BJ (cell line): ENCODE measurements at regions not wholly inside any gene's neighbourhood (a gene's known extent, or its start where the extent isn't known, plus 50 kb on each side); places are given as distances from the start of the nearest gene placed in this dataset.

Experiments
- CTCF ChIA-PET: fragments of 350-600 bp; formaldehyde crosslinking; extraction: SDS; loops from one replicate; lab custom pipeline; 2021; ENCODE audit warnings: antibody characterized with exemption, inconsistent platforms; lab: Yijun Ruan, JAX
- POLR2A ChIA-PET: fragments of 300-600 bp; sonication (Branson Sonifier 250); formaldehyde crosslinking; extraction: SDS; loops from one replicate; lab custom pipeline; 2021; ENCODE audit warnings: antibody characterized with exemption; lab: Charles Lee
- DNase-seq: peaks from one replicate; pipeline ENCODE4 v3.0.0-alpha.2; 2011; ENCODE audit warnings: low read depth
- H3K27me3 ChIP-seq: 2 replicates; pipeline ENCODE4 v1.6.0; 2011; ENCODE audit warnings: low read length; ENCODE audit not compliant: control insufficient read depth, insufficient read depth
- H3K36me3 ChIP-seq: 2 replicates; pipeline ENCODE4 v1.5.1; 2011; ENCODE audit warnings: low read length; ENCODE audit not compliant: control insufficient read depth, insufficient read depth
- H3K4me3 ChIP-seq: 2 replicates; pipeline ENCODE4 v1.5.1; 2011; ENCODE audit warnings: low read depth, mild to moderate bottlenecking, control low read depth, low read length
- CTCF ChIP-seq: IDR thresholded peaks from 2 replicates; pipeline ENCODE4 v1.5.1; 2011; ENCODE audit warnings: low read depth, mild to moderate bottlenecking, control low read depth, inconsistent platforms, low read length, moderate library complexity; ENCODE audit not compliant: insufficient read depth

- Histone ChIP-seq H3K36me3 (no peaks in the 10 kb centered on the region), H3K4me3 (no peak overlapping the region), H3K27me3 (no peaks in the 10 kb centered on the region)
- CTCF ChIA-PET = no interaction called here
- POLR2A ChIA-PET = no interaction called here
- no peak for TF ChIP-seq CTCF
- DNase-seq = no peak
Observed at GRCh38 chr1:38454236-38454635, 405.3 kb downstream of the RRAGC start.

GRCh38 chr1:38452246-38452645 is 405.7 kb upstream of the POU3F1 start:
- DNase-seq = no peak
- Histone ChIP-seq H3K27me3 (no peaks in the 10 kb centered on the region), H3K4me3 (no peak overlapping the region), H3K36me3 (no peaks in the 10 kb centered on the region)
- ChIA-PET POLR2A (no interaction called here), CTCF (no interaction called here)
- no peak for TF ChIP-seq CTCF

- TF ChIP-seq CTCF = no peak
- Histone ChIP-seq H3K36me3 (no peaks in the 10 kb centered on the region), H3K27me3 (no peaks in the 10 kb centered on the region), H3K4me3 (no peak overlapping the region)
- ChIA-PET POLR2A (no interaction called here), CTCF (no interaction called here)
- DNase-seq = peak; percentile 9
Observed at GRCh38 chr1:38451541-38451993, 405.0 kb upstream of the POU3F1 start.

GRCh38 chr1:38448893-38449292 is 402.3 kb upstream of the POU3F1 start:
- TF ChIP-seq CTCF = no peak
- ChIA-PET CTCF (no interaction called here), POLR2A (no interaction called here)

GRCh38 chr1:38446936-38447335 is 400.3 kb upstream of the POU3F1 start:
- ChIA-PET CTCF (no interaction called here), POLR2A (no interaction called here)
- no peak overlapping the region for H3K4me3 ChIP-seq
- no peaks in the 10 kb centered on the region for H3K27me3 ChIP-seq
- DNase-seq = no peak
- H3K36me3 ChIP-seq = no peaks in the 10 kb centered on the region
- no peak for TF ChIP-seq CTCF

More at GRCh38 chr1:38448893-38449292, 402.3 kb upstream of the POU3F1 start:
- DNase-seq = no peak
- no peak overlapping the region for H3K4me3 ChIP-seq
- no peaks in the 10 kb centered on the region for H3K36me3 ChIP-seq
- H3K27me3 ChIP-seq = no peaks in the 10 kb centered on the region
